ENCODE measurements at regions not wholly inside any gene's neighbourhood (a gene's known extent, or its start where the extent isn't known, plus 50 kb on each side); places are given as distances from the start of the nearest gene placed in this dataset.
"Not testable (repeated sequence)": the region's sequence is repeated elsewhere in the genome, so short reads cannot be mapped to it uniquely, and the experiment has no call there.

DNA sequence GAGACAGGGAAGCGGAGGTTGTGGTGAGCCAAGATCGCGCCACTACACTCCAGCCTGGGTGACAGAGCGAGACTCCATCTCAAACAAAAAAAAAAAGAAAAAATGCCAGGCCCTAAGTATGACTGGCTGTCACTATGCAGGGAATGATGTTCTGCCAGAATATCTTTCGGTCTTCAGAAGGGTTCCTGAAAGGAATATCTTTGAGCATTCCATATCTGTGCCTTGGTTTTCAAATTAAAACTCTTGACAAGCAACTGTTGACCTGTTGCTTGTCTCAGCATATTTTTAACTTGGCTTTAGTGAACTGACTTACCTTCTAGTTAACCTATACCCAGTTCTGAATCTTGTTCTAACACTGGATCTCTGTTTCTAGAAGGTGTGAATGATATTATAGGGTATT lies 953.2 kb upstream of the FAM98A start:
- DNase-seq (ENCODE audit: low read depth): no peak

GRCh38 chr2:34549710-34550345 lies 950.7 kb upstream of the FAM98A start:
- no peak for DNase-seq (ENCODE audit: low read depth)

- DNase-seq (ENCODE audit: low read depth): no peak
Observed at GRCh38 chr2:34547900-34548299, 948.8 kb upstream of the FAM98A start.

- DNase-seq (ENCODE audit: low read depth): no peak
Observed at GRCh38 chr2:34547340-34547739, 948.2 kb upstream of the FAM98A start.

DNA sequence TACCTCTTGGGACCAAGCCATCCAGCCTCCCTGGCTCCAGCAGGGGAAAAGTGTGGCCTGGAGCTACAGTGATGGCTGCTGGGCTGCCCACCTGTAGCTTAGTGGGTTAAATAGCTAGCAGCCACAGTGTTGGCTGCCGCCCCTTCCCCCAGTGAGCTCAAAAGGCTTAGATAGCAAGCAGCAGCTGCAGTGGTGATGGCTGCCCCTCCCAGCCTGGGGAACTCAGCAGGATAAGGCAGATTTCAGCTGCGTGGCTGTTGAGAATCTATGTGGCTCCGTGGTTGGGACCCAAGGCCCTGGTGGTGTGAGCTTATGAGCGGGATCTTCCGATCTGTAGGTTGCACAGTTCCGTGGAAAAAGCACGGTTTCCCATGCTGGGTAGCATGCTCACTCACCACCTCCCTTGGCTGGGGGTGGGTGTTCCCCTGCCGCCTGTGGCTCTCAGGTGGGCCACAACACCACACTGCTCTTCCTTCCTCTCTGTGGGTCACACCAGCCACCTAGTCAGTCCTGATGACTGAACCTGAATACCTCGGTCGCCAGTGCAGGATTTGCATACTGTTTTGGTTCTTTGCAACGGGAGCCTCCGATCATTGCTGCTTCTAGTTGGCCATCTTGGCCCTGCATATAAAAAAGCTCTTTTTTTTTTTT lies 946.5 kb upstream of the FAM98A start:
- DNase-seq (ENCODE audit: low read depth): no peak

GRCh38 chr2:34534761-34535160 lies 935.7 kb upstream of the FAM98A start:
- no peak for DNase-seq (ENCODE audit: low read depth)

- DNase-seq (ENCODE audit: low read depth): no peak
Observed at GRCh38 chr2:34534341-34534740, 935.2 kb upstream of the FAM98A start.

DNA sequence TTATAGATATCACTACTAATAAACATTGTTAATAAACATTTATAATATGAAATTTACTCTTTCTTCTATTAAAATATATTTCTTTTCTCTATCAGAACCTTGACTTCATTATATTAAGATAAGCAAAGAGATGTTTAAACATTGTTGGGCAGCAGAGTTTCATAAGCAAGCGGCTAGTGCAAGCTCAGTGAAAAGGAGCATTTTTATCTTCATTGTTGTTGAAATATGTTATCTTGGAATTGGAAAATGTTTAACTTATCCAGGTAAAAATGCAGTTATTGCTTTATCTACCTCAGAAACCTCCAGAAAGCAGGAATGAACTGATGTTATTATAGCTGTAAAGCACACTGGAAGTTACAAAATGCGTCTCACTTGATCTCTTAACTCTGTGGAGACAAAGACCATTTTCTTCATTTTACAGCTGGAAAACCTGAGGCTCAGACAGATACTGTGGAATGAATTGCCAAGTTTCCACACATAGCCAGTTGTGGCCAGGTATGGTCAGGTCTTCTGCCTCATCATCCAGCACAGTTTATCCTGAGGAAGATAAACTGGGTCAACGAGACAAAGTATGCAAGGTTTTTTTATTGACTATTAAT lies 934.6 kb upstream of the FAM98A start:
- no peak for DNase-seq (ENCODE audit: low read depth)

DNA sequence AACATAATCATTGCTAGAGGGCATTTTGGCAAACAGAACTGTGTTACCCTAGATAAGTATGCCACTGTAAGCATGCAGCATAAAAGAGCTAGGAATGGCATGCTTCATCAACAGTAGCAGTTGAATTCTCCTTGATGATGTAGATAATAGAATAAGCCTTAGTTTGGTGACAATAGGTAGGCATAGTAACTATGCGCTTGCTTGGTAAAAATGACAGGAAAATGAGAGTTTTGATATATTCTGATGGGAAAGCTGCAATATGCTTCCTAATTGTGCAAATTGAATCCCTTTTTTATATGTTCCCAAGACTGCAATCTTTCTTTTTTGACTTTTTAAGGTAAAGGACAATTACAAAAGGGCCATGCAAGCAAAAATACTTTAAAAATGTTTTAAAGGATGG lies 930.9 kb upstream of the FAM98A start:
- DNase-seq (ENCODE audit: low read depth): no peak

DNA sequence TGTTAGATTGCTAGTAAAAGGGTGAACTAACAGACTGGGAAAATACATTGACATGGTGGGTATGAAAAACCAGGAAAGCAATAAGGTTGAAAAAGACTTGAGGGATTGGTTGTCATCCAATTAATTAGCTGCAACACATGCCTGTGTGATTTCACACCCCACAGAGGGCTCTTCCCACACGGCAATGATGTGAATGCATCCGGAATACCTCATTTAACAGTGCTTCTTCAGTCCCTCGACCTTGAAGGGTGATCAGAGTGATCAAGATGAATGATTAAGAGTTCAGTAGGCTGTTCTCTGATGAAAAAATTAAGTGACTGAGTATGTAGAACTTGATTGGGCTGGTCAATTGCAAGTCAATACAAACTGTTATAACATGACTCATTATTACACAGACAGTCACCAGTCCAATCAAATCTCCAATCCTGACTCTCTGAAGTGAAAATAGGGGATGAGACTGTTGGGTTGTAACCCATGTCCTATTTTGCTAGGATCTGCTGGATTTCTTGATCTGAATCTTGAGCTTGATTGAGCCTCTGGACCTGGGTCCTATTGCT lies 924.9 kb upstream of the FAM98A start:
- no peak for DNase-seq (ENCODE audit: low read depth)

DNA sequence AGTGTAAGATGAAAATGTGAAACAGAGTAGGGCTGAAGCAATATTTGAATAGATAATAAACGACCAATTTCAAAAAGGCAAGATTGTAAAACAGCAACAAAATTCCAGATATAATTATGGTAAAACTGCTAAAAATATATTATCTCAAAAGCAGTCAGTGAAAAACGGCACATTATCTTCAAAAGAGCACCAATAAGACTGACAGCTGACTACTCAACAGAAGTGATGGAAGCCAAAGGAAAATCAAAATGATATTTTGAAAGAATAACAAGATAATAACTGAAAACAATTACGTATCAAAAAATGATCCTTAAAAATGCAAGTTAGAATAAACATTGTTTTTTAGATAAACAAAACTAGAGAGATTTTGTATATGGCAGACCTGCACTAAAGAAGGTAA lies 920.6 kb upstream of the FAM98A start:
- no peak for DNase-seq (ENCODE audit: low read depth)

DNA sequence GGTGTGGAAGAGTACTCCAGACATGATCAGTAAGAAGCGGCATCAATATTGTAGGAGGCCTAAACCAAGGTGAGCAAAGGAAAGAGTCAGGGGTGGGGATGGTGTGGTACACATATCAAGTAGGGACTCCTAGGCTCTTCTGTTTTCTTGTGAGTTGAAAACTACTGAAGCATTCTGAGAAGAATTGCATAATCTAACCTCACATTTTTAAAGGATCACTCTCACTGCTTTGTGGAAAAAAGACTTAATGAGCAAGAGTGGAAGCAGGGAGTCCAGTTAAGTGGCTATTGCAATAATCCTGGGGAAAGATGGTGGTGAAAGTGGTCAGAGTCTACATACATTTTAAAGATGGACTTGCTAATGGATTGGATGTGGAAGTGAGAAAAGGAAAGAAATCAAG lies 899.5 kb upstream of the FAM98A start:
- no peak for DNase-seq (ENCODE audit: low read depth)

DNA sequence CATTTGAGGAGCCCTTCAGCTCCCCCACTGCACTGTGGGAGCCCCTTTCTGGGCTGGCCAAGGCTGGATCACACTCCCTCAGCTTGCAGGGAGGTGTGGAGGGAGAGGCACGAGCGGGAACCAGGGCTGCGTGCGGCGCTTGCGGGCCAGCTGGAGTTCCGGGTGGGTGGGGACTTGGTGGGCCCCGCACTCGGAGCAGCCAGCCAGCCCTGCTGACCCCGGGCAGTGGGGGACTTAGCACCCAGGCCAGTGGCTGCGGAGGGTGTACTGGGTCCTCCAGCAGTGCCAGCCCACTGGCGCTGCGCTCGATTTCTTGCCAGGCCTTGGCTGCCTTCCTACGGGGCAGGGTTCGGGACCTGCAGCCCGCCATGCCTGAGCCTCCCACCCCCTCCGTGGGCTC lies 895.1 kb upstream of the FAM98A start:
- DNase-seq (ENCODE audit: low read depth): not testable (repeated sequence)

- DNase-seq (ENCODE audit: low read depth): no peak
Observed at GRCh38 chr2:34492561-34493455, 893.7 kb upstream of the FAM98A start.

DNA sequence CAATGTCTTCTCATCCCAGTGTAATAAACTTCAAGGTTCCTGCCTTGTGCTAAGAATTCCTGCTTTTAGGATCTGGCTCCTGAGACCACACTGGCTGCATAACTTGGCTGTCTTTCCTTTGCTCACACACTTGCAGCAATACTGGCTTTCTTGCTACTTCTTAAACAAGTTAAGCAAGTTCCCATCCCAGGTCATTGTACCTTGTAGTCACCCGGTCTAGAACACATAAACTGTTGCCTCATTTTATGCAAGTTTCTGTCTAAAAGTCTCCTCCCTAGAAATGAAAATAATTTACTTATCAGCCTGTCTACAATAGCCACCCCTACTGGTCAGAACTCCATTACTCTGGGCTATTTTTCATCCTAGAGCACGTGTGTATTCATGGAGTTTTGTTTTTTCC lies 887.9 kb upstream of the FAM98A start:
- no peak for DNase-seq (ENCODE audit: low read depth)

GRCh38 chr2:34481542-34481941 lies 882.4 kb upstream of the FAM98A start:
- DNase-seq (ENCODE audit: low read depth): no peak

- DNase-seq (ENCODE audit: low read depth): no peak
Observed at GRCh38 chr2:34480366-34480765, 881.3 kb upstream of the FAM98A start.

DNA sequence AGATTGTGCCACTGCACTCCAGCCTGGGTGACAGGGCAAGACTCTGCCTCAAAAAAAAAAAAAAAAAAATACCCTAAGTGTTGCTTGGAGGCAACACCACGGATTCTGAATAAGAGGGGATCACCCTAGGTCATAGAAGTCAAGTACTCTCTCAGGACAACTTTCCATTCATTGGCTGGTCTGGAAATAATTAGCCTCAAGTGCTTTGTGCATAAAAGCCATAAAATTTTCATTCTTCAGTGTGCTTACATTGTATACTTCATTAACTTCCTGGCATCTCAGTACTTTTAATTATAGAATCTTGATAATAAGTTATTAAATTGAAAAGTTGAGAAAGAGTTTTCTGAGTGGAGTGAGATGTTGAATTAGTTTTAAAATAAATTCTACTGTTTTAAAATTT lies 876.1 kb upstream of the FAM98A start:
- no peak for DNase-seq (ENCODE audit: low read depth)

- DNase-seq (ENCODE audit: low read depth): no peak
Observed at GRCh38 chr2:34474646-34475045, 875.5 kb upstream of the FAM98A start.

DNA sequence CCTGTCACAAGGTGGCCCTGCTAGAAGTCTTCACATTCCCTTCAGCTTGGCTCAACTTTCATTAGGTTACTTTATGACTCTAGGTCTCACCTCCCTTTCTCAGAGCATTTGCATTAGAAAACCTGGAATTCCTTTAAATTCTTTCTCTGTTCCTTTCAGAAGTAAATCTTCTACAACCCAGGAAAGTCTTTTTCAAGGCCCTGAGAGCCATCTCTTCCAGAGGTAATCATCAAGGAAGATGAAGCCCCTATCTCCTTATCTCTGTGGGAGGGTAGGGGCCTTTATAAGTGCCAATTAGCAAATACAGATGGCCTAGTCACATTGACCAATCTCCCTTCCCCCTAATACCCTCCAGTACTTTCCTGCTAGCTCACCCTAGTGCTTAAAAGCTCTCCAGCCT lies 848.0 kb upstream of the FAM98A start:
- no peak for DNase-seq (ENCODE audit: low read depth)

- DNase-seq (ENCODE audit: low read depth): no peak
Observed at GRCh38 chr2:34423301-34423700, 824.2 kb upstream of the FAM98A start.

GRCh38 chr2:34419856-34420255 lies 820.8 kb upstream of the FAM98A start:
- DNase-seq (ENCODE audit: low read depth): no peak

Data from RPMI7951 (cell line).